Stimulated activated CD8-positive, alpha-beta memory T cell treated with anti-CD3 and anti-CD28 coated beads, Interleukin-4, amount 100 ng/mL, for 1 hour (primary cell): ENCODE measurements at regions not wholly inside any gene's neighbourhood (a gene's known extent, or its start where the extent isn't known, plus 50 kb on each side); places are given as distances from the start of the nearest gene placed in this dataset.

Experiments used
- DNase-seq, 2 donors: peaks; one replicate each; pipeline ENCODE4 v3.0.0-alpha.2; 2020; ENCODE audit warnings: low read depth in 2 of 2, low spot score in 1 of 2

GRCh38 chr6:12653486-12653885 lies 63.1 kb upstream of the PHACTR1 start:
- no peak for DNase-seq

GRCh38 chr6:12654107-12654506 lies 62.5 kb upstream of the PHACTR1 start:
- no peak for DNase-seq

- DNase-seq, result no peak
Measured at GRCh38 chr6:12654514-12654913, 62.1 kb upstream of the PHACTR1 start.

GRCh38 chr6:12656906-12657305 lies 59.7 kb upstream of the PHACTR1 start:
- DNase-seq, result no peak

- no peak for DNase-seq
Measured at GRCh38 chr6:12657884-12658283, 58.7 kb upstream of the PHACTR1 start.

GRCh38 chr6:12661432-12662089 lies 55.0 kb upstream of the PHACTR1 start:
- no peak for DNase-seq
